Endothelial cell of umbilical vein (primary cell): ENCODE measurements at regions not wholly inside any gene's neighbourhood (a gene's known extent, or its start where the extent isn't known, plus 50 kb on each side); places are given as distances from the start of the nearest gene placed in this dataset.

Experiments used
- BruUV-seq: library from RNA; stranded (reverse); fragments of 400-500 nt; replicated peaks from 2 replicates; lab custom pipeline; 2021; lab: Mats Ljungman, UMichigan
- CTCF ChIA-PET: fragments of 300-600, 350-600 bp; sonication (Branson Sonifier 250); formaldehyde crosslinking; loops from one replicate; lab custom pipeline; 2021; ENCODE audit warnings: antibody characterized with exemption, inconsistent platforms; lab: Charles Lee
- POLR2A ChIA-PET: fragments of 300-600, 350-600 bp; sonication (Branson Sonifier 250); formaldehyde crosslinking; loops from one replicate; lab custom pipeline; 2021; ENCODE audit warnings: antibody characterized with exemption, inconsistent platforms; lab: Charles Lee
- DNase-seq: peaks from one replicate; pipeline ENCODE4 v3.0.0-alpha.2; 2011; ENCODE audit warnings: low read depth, low spot score
- FAIRE-seq: peaks from 2 replicates; lab custom pipeline; 2011; peaks lifted over from hg19 to GRCh38; lab: Jason Lieb, UNC
- H2AFZ ChIP-seq: 2 replicates; pipeline ENCODE4 v1.6.0; 2012; ENCODE audit warnings: low read depth, low read length, control low read depth, inconsistent platforms
- H3K27ac ChIP-seq: 2 replicates; pipeline ENCODE4 v1.5.1; 2011; ENCODE audit warnings: low read depth, mild to moderate bottlenecking, control low read depth, low read length, moderate library complexity; ENCODE audit not compliant: insufficient read depth
- H3K27me3 ChIP-seq, 2 experiments: 2 replicates each; pipeline versions ENCODE4 v1.6.0 to v1.6.1; 2011; ENCODE audit warnings: low read length in 2 of 2, mixed read lengths in 1 of 2; ENCODE audit not compliant: control insufficient read depth in 2 of 2, insufficient read depth in 2 of 2
- H3K36me3 ChIP-seq, 2 experiments: 2 replicates in 1 of 2; 3 replicates in 1 of 2; pipeline ENCODE4 v1.5.1; 2011; ENCODE audit warnings: low read length in 2 of 2, mild to moderate bottlenecking in 1 of 2, moderate library complexity in 1 of 2; ENCODE audit not compliant: control insufficient read depth in 2 of 2, insufficient read depth in 2 of 2; ENCODE audit errors: extremely low read depth in 1 of 2
- H3K4me1 ChIP-seq: 3 replicates; pipeline ENCODE4 v1.5.1; 2011; ENCODE audit warnings: mild to moderate bottlenecking, low read length; ENCODE audit not compliant: control insufficient read depth, insufficient read depth; ENCODE audit errors: extremely low read depth
- H3K4me2 ChIP-seq: 2 replicates; pipeline ENCODE4 v1.6.1; 2011; ENCODE audit warnings: low read length, control low read depth, mixed read lengths; ENCODE audit not compliant: insufficient read depth
- H3K4me3 ChIP-seq, 3 experiments: fragments of 200-600 bp in 1 of 3; sonication (generic), shearing (Covaris generic) in 1 of 3; replicated peaks in 1 of 3; 2 replicates each; pipeline ENCODE4 v1.5.1; 2011 to 2016; ENCODE audit warnings: control low read depth in 3 of 3, low read length in 3 of 3, mild to moderate bottlenecking in 2 of 3, inconsistent platforms in 1 of 3, low read depth in 1 of 3, moderate library complexity in 1 of 3; ENCODE audit not compliant: insufficient read depth in 1 of 3
- H3K79me2 ChIP-seq: 2 replicates; pipeline ENCODE4 v1.6.0; 2012; ENCODE audit warnings: low read length, inconsistent platforms; ENCODE audit not compliant: control insufficient read depth, insufficient read depth
- H3K9ac ChIP-seq: replicated peaks from 2 replicates; pipeline ENCODE3; 2011; ENCODE audit warnings: low read length, control low read depth; ENCODE audit not compliant: insufficient read depth; ENCODE audit errors: extremely low read depth
- H3K9me1 ChIP-seq: replicated peaks from 3 replicates; pipeline ENCODE4 v1.6.0; 2011; ENCODE audit warnings: mild to moderate bottlenecking, low read length; ENCODE audit not compliant: control insufficient read depth, insufficient read depth; ENCODE audit errors: extremely low read depth
- H3K9me3 ChIP-seq: replicated peaks from 2 replicates; pipeline ENCODE4 v1.5.1; 2012; ENCODE audit warnings: low read length, inconsistent platforms; ENCODE audit not compliant: control insufficient read depth, insufficient read depth
- H4K20me1 ChIP-seq: replicated peaks from 2 replicates; pipeline ENCODE3; 2011; ENCODE audit warnings: mild to moderate bottlenecking, low read length; ENCODE audit not compliant: control insufficient read depth, insufficient read depth; ENCODE audit errors: extremely low read depth
- EZH2 ChIP-seq: IDR thresholded peaks from 2 replicates; pipeline ENCODE4 v1.6.1; 2012; ENCODE audit warnings: borderline replicate concordance, low read depth, mild to moderate bottlenecking, moderate library complexity, low read length, inconsistent platforms; ENCODE audit not compliant: severe bottlenecking
- FOS ChIP-seq: IDR thresholded peaks from 2 replicates; pipeline ENCODE4 v1.6.1; 2011; ENCODE audit warnings: mild to moderate bottlenecking, low read length, moderate library complexity, borderline replicate concordance; ENCODE audit not compliant: insufficient read depth
- GATA2 ChIP-seq: IDR thresholded peaks from 2 replicates; pipeline ENCODE4 v1.7.0; 2011; ENCODE audit warnings: low read depth, mild to moderate bottlenecking, moderate library complexity, mixed read lengths, low read length; ENCODE audit not compliant: insufficient read length, insufficient read depth
- JUN ChIP-seq: IDR thresholded peaks from 2 replicates; pipeline ENCODE4 v1.6.1; 2011; ENCODE audit warnings: borderline replicate concordance, low read depth; ENCODE audit not compliant: insufficient read length, insufficient read depth
- MAX ChIP-seq: IDR thresholded peaks from 2 replicates; pipeline ENCODE4 v1.6.1; 2011; ENCODE audit not compliant: insufficient read depth, insufficient read length
- MYC ChIP-seq: IDR thresholded peaks from one replicate; pipeline ENCODE4 v1.6.1; 2011; ENCODE audit warnings: mild to moderate bottlenecking, low read depth, low read length
- POLR2A ChIP-seq: IDR thresholded peaks from 2 replicates; pipeline ENCODE4 v1.6.1; 2012; ENCODE audit warnings: low read depth, mild to moderate bottlenecking, control low read depth, low read length
- POLR2AphosphoS5 ChIP-seq: IDR thresholded peaks from 2 replicates; pipeline ENCODE4 v1.6.1; 2012; ENCODE audit warnings: low read depth, mild to moderate bottlenecking, control low read depth, low read length, moderate library complexity; ENCODE audit not compliant: insufficient read depth
- dilution Hi-C: fragments of 300-500 bp; cut with MboI; formaldehyde crosslinking; loops from one replicate; pipeline ENCODE4 v1.15.0; 2019; ENCODE audit warnings: low sequenced_read_pairs; ENCODE audit not compliant: extremely low pct_ligation_motif_present
- intact Hi-C: fragments of 100-400 bp; cut with micrococcal nuclease; formaldehyde crosslinking; loops from one replicate; pipeline ENCODE4 v1.10.0; 2022
- TF ChIP-seq, protein P1 (sequence below), 2 donors: IDR thresholded peaks; 1 replicate in 1 of 2; 2 replicates in 1 of 2; pipeline ENCODE4 v1.5.1; 2011; ENCODE audit warnings: low read length in 2 of 2, mild to moderate bottlenecking in 2 of 2, moderate library complexity in 2 of 2, control low read depth in 1 of 2, inconsistent platforms in 1 of 2, low read depth in 1 of 2; ENCODE audit not compliant: insufficient read depth in 1 of 2; ENCODE audit errors: extremely low read depth in 1 of 2

DNA sequence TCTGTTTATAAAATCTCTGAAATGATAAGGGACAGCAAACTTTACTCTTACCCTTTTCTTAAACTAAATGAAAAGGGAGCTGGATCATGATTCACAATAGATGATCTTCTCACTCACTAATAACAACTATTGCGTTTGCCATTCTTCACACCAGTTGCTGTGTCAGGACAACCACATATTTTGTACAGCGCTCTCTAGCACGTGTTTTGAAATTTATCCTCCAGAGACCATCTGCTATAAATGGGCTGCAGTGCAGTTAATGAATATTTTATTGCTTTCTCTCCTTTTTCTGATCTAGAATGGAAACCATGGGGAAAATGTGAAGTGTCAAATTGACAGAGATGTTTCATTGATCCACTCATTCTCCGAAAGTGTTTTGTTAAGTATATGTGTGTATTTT lies 258.4 kb upstream of the CCNH start:
- no peak overlapping the region for H3K4me2 ChIP-seq
- ChIA-PET POLR2A (no interaction called here), CTCF (no interaction called here)
- H3K9me3 ChIP-seq = no peaks in the 10 kb centered on the region
- H3K9me1 ChIP-seq = no peaks in the 10 kb centered on the region
- no peaks in the 10 kb centered on the region for H3K79me2 ChIP-seq
- H3K9ac ChIP-seq = no peak overlapping the region
- no peaks in the 10 kb centered on the region for H3K27me3 ChIP-seq
- no TSS peak for BruUV-seq
- FAIRE-seq (no peak), DNase-seq (no peak)
- no peaks in the 10 kb centered on the region for H4K20me1 ChIP-seq
- H3K4me3 ChIP-seq = no peak overlapping the region
- intact Hi-C loops = no loop called here
- TF ChIP-seq, protein P1, sequence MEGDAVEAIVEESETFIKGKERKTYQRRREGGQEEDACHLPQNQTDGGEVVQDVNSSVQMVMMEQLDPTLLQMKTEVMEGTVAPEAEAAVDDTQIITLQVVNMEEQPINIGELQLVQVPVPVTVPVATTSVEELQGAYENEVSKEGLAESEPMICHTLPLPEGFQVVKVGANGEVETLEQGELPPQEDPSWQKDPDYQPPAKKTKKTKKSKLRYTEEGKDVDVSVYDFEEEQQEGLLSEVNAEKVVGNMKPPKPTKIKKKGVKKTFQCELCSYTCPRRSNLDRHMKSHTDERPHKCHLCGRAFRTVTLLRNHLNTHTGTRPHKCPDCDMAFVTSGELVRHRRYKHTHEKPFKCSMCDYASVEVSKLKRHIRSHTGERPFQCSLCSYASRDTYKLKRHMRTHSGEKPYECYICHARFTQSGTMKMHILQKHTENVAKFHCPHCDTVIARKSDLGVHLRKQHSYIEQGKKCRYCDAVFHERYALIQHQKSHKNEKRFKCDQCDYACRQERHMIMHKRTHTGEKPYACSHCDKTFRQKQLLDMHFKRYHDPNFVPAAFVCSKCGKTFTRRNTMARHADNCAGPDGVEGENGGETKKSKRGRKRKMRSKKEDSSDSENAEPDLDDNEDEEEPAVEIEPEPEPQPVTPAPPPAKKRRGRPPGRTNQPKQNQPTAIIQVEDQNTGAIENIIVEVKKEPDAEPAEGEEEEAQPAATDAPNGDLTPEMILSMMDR (IDR thresholded peaks at IDR 0.05; ENCODE audit: extremely low read depth in 1 of 2, insufficient read depth in 1 of 2, low read depth in 1 of 2, low read length in 2 of 2) = no peak
- TF ChIP-seq FOS = no peak
- no peaks in the 10 kb centered on the region for H3K4me1 ChIP-seq
- H3K36me3 ChIP-seq = no peaks in the 10 kb centered on the region
- dilution Hi-C loops = no loop called here
- H3K27ac ChIP-seq = no peak overlapping the region
- no peak overlapping the region for H2AFZ ChIP-seq

GRCh38 chr5:87665166-87665565 lies 252.4 kb upstream of the CCNH start:
- Histone ChIP-seq H3K36me3 (no peaks in the 10 kb centered on the region), H3K79me2 (no peaks in the 10 kb centered on the region), H3K9me3 (no peaks in the 10 kb centered on the region), H3K9ac (no peak overlapping the region), H3K4me3 (no peak overlapping the region), H3K27me3 (no peaks in the 10 kb centered on the region), H3K27ac (no peak overlapping the region), H2AFZ (no peak overlapping the region), H4K20me1 (no peaks in the 10 kb centered on the region), H3K9me1 (no peaks in the 10 kb centered on the region), H3K4me1 (no peaks in the 10 kb centered on the region), H3K4me2 (no peak overlapping the region)
- ChIA-PET POLR2A (no interaction called here), CTCF (interaction anchor here (0.6 kb wide), 1 partner anchor 78 kb away, joined by 3 read pairs; no protein-coding TSS in a partner anchor)
- intact Hi-C loops = no loop called here
- BruUV-seq = no TSS peak
- dilution Hi-C loops = no loop called here
- no peak for FAIRE-seq
- no peak for TF ChIP-seq POLR2AphosphoS5
- TF ChIP-seq FOS = no peak
- TF ChIP-seq MYC = no peak
- no peak for TF ChIP-seq POLR2A
- no peak for TF ChIP-seq MAX
- TF ChIP-seq GATA2 = no peak
- no peak for TF ChIP-seq EZH2
- TF ChIP-seq, protein P1 (IDR thresholded peaks at IDR 0.05; ENCODE audit: extremely low read depth in 1 of 2, insufficient read depth in 1 of 2, low read depth in 1 of 2, low read length in 2 of 2) = no peak
- no peak for TF ChIP-seq JUN
- no peak for DNase-seq
